GM18507 (cell line): ENCODE measurements at regions not wholly inside any gene's neighbourhood (a gene's known extent, or its start where the extent isn't known, plus 50 kb on each side); places are given as distances from the start of the nearest gene placed in this dataset.

Experiments used
- DNase-seq: peaks from one replicate; pipeline ENCODE4 v3.0.0; 2011; ENCODE audit warnings: low read depth; ENCODE audit not compliant: insufficient read length; ENCODE audit errors: extremely low spot score
- FAIRE-seq: peaks from 2 replicates; lab custom pipeline; 2011; peaks lifted over from hg19 to GRCh38; lab: Jason Lieb, UNC

- FAIRE-seq: no peak
Observed at GRCh38 chr11:33564856-33565453, 135.7 kb downstream of the C11orf91 start.

GRCh38 chr11:33560729-33561128 is 139.9 kb downstream of the C11orf91 start:
- no peak for FAIRE-seq
- no peak for DNase-seq

More at GRCh38 chr11:33564856-33565453, 135.7 kb downstream of the C11orf91 start:
- DNase-seq: no peak

- FAIRE-seq (no peak), DNase-seq (no peak)
Observed at GRCh38 chr11:33559567-33559966, 141.1 kb downstream of the C11orf91 start.

- DNase-seq (no peak), FAIRE-seq (no peak)
Observed at GRCh38 chr11:33558097-33558496, 142.5 kb downstream of the C11orf91 start.

- DNase-seq: no peak
- FAIRE-seq: no peak
Observed at GRCh38 chr11:33557201-33557600, 143.4 kb downstream of the C11orf91 start.

GRCh38 chr11:33554219-33554618 is 146.4 kb downstream of the C11orf91 start:
- FAIRE-seq: no peak
- no peak for DNase-seq

GRCh38 chr11:33553486-33553885 is 147.1 kb downstream of the C11orf91 start:
- DNase-seq (no peak), FAIRE-seq (no peak)

GRCh38 chr11:33552756-33553155 is 147.9 kb downstream of the C11orf91 start:
- no peak for FAIRE-seq
- no peak for DNase-seq

- no peak for DNase-seq
- no peak for FAIRE-seq
Observed at GRCh38 chr11:33551051-33551450, 149.6 kb downstream of the C11orf91 start.

- FAIRE-seq: no peak
- no peak for DNase-seq
Observed at GRCh38 chr11:33549483-33549882, 151.1 kb downstream of the C11orf91 start.

GRCh38 chr11:33545931-33546330 is 154.7 kb downstream of the C11orf91 start:
- DNase-seq (no peak), FAIRE-seq (no peak)

GRCh38 chr11:33544593-33545373 is 155.8 kb downstream of the C11orf91 start:
- FAIRE-seq (no peak), DNase-seq (no peak)

- no peak for FAIRE-seq
- no peak for DNase-seq
Observed at GRCh38 chr11:33543823-33544222, 156.8 kb downstream of the C11orf91 start.

GRCh38 chr11:33542921-33543320 is 157.7 kb downstream of the C11orf91 start:
- FAIRE-seq (peak; percentile 45), DNase-seq (peak; percentile 17)

- no peak for DNase-seq
- FAIRE-seq: no peak
Observed at GRCh38 chr11:33540946-33541915, 159.4 kb downstream of the C11orf91 start.

GRCh38 chr11:33540427-33540826 is 160.2 kb downstream of the C11orf91 start:
- no peak for FAIRE-seq
- DNase-seq: no peak

- no peak for DNase-seq
- FAIRE-seq: no peak
Observed at GRCh38 chr11:33539751-33540150, 160.9 kb downstream of the C11orf91 start.

- FAIRE-seq (no peak), DNase-seq (no peak)
Observed at GRCh38 chr11:33538726-33539125, 161.9 kb downstream of the C11orf91 start.

GRCh38 chr11:33536178-33536577 is 164.4 kb downstream of the C11orf91 start:
- no peak for FAIRE-seq
- DNase-seq: no peak

GRCh38 chr11:33534575-33534974 is 166.1 kb downstream of the C11orf91 start:
- DNase-seq (no peak), FAIRE-seq (no peak)
